Colonic mucosa (tissue), 4 donors: ENCODE measurements at regions not wholly inside any gene's neighbourhood (a gene's known extent, or its start where the extent isn't known, plus 50 kb on each side); places are given as distances from the start of the nearest gene placed in this dataset.

Source experiments
- DNase-seq: peaks from one replicate; pipeline ENCODE4 v3.0.0-alpha.2; 2020
- H3K27ac ChIP-seq: fragments of 200-600 bp; one replicate; pipeline ENCODE4 v1.8.0; 2021
- H3K27me3 ChIP-seq: fragments of 200-600 bp; one replicate; pipeline ENCODE4 v1.8.0; 2021
- H3K36me3 ChIP-seq: fragments of 200-600 bp; one replicate; pipeline ENCODE4 v1.8.0; 2021
- H3K4me1 ChIP-seq: fragments of 200-600 bp; one replicate; pipeline ENCODE4 v1.8.0; 2021; ENCODE audit warnings: mild to moderate bottlenecking
- H3K4me3 ChIP-seq: fragments of 200-600 bp; one replicate; pipeline ENCODE4 v1.8.0; 2021
- H3K9ac ChIP-seq, 2 donors: one replicate each; pipeline ENCODE4 v1.7.0; 2013; ENCODE audit warnings: control low read depth in 2 of 2, low read depth in 2 of 2, low read length in 2 of 2
- H3K9me3 ChIP-seq: fragments of 200-600 bp; one replicate; pipeline ENCODE4 v1.8.0; 2021
- intact Hi-C: fragments of 100-400 bp; cut with DNase I; formaldehyde crosslinking; loops from one replicate; pipeline ENCODE4 v1.14.1; 2022
- TF ChIP-seq, protein P1 (sequence below): fragments of 200-600 bp; IDR thresholded peaks from one replicate; pipeline ENCODE4 v1.8.0; 2022; ENCODE audit warnings: antibody characterized with exemption, mild to moderate bottlenecking
- donor health status: healthy.
- donor health status: DM: no; HTN: no; CAD: no.
- donor health status: DM: no; HTN: no; CAD: no.

DNA sequence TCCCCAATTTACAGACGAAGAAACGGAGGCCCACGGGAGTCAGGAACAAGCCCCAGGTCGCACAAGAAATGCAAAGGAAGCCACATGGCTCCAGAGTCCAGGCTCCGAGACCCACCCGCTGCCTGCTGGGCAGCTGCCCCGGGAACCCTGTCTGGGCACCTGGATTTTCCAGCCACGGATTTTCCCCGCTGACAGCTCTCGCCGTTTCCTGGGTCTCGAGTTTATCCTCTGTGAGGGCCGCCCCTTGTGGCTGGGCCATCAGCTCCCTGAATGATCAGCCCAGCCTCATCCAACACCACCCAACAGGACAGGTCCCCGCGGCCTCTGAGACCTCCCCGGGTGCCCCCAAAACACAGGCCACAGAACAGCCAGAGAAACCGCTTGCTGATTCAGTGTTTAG is 189.7 kb downstream of the BRD1 start:
- no peak overlapping the region for H3K4me3 ChIP-seq
- H3K27ac ChIP-seq: no peak overlapping the region
- H3K36me3 ChIP-seq: no peaks in the 10 kb centered on the region
- H3K4me1 ChIP-seq: no peaks in the 10 kb centered on the region
- H3K9me3 ChIP-seq: no peaks in the 10 kb centered on the region
- DNase-seq: no peak
- H3K27me3 ChIP-seq: no peaks in the 10 kb centered on the region
- intact Hi-C loops: no loop called here
- TF ChIP-seq, protein P1, sequence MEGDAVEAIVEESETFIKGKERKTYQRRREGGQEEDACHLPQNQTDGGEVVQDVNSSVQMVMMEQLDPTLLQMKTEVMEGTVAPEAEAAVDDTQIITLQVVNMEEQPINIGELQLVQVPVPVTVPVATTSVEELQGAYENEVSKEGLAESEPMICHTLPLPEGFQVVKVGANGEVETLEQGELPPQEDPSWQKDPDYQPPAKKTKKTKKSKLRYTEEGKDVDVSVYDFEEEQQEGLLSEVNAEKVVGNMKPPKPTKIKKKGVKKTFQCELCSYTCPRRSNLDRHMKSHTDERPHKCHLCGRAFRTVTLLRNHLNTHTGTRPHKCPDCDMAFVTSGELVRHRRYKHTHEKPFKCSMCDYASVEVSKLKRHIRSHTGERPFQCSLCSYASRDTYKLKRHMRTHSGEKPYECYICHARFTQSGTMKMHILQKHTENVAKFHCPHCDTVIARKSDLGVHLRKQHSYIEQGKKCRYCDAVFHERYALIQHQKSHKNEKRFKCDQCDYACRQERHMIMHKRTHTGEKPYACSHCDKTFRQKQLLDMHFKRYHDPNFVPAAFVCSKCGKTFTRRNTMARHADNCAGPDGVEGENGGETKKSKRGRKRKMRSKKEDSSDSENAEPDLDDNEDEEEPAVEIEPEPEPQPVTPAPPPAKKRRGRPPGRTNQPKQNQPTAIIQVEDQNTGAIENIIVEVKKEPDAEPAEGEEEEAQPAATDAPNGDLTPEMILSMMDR: no peak
- H3K9ac ChIP-seq: no peak overlapping the region

DNA sequence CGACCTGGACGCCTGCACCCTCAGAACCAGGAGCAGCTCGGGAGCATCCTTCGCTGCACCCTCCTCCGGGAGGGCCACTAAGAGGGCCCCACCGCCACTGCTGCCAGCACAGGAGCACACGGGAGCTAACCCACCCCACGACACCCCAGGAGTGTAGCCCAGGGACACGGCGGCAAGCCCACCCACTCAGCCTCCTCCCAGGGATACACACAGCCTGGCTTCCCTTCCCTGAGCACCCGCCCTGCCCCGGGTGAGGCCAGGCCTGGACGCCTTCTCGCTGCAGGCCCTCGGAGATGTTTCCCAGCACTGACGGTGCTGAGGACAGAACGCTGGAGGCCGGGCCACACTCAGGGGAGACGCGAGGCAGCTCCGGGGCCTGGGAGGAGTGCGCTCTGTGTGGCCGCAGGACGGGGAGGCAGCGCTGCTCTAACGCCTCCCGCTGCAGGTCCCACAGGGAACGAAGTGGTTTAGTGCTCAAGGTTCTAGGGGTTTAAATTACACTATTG is 190.4 kb downstream of the BRD1 start:
- no peaks in the 10 kb centered on the region for H3K36me3 ChIP-seq
- H3K4me1 ChIP-seq: peaks cover 1% of the 10 kb centered on the region
- TF ChIP-seq, protein P1: no peak
- H3K4me3 ChIP-seq: no peak overlapping the region
- H3K27me3 ChIP-seq: no peaks in the 10 kb centered on the region
- DNase-seq: no peak
- H3K27ac ChIP-seq: no peak overlapping the region
- H3K9me3 ChIP-seq: no peaks in the 10 kb centered on the region
- H3K9ac ChIP-seq: no peak overlapping the region
- intact Hi-C loops: no loop called here

DNA sequence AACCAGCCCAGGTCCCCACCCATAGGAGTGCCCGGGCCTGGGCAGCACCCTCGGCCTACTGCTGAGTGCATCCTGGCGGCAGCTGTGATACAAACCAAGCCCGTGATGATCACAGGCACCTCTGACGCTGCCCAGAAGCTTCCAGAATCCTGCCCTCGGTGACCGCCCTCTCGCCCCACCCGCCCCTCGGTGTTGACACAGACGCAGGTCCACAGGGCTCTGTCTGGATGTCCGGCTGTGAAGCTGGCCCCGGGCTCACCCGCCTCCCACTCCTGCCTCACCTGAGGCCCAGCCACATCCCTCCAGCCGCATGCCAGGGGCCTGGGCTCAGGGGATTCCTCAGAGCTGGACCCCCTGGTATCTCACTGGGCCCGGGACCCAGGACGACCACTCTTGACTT is 191.0 kb downstream of the BRD1 start:
- Histone ChIP-seq H3K27me3 (no peaks in the 10 kb centered on the region), H3K4me3 (no peak overlapping the region), H3K36me3 (no peaks in the 10 kb centered on the region), H3K9ac (no peak overlapping the region), H3K27ac (no peak overlapping the region), H3K9me3 (no peaks in the 10 kb centered on the region), H3K4me1 (peaks cover 3% of the 10 kb centered on the region)
- TF ChIP-seq, protein P1: no peak
- no peak for DNase-seq
- intact Hi-C loops: no loop called here

DNA sequence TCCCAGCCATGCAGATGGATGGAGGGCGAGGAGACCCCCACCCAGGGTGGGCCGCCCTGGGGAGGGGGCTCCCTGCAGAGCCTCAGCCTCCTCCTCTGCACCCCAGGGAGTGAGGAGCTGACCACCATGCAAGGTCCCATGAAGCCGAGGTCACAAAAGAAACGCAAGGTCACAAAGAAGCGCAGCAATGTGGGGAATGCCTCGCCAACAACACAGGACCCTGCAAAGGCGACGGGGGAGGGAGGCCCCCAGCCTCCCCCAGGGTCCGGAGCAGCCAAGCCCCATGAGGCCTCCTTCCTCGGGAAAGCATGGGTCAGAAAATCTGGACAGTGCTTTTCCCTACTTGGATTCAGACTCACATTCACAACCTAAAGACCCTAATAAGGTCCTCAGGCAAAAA is 191.5 kb downstream of the BRD1 start:
- Histone ChIP-seq H3K27ac (no peak overlapping the region), H3K36me3 (no peaks in the 10 kb centered on the region), H3K27me3 (no peaks in the 10 kb centered on the region), H3K4me1 (peaks cover 3% of the 10 kb centered on the region), H3K9ac (no peak overlapping the region), H3K9me3 (no peaks in the 10 kb centered on the region), H3K4me3 (no peak overlapping the region)
- TF ChIP-seq, protein P1: no peak
- intact Hi-C loops: no loop called here
- no peak for DNase-seq

DNA sequence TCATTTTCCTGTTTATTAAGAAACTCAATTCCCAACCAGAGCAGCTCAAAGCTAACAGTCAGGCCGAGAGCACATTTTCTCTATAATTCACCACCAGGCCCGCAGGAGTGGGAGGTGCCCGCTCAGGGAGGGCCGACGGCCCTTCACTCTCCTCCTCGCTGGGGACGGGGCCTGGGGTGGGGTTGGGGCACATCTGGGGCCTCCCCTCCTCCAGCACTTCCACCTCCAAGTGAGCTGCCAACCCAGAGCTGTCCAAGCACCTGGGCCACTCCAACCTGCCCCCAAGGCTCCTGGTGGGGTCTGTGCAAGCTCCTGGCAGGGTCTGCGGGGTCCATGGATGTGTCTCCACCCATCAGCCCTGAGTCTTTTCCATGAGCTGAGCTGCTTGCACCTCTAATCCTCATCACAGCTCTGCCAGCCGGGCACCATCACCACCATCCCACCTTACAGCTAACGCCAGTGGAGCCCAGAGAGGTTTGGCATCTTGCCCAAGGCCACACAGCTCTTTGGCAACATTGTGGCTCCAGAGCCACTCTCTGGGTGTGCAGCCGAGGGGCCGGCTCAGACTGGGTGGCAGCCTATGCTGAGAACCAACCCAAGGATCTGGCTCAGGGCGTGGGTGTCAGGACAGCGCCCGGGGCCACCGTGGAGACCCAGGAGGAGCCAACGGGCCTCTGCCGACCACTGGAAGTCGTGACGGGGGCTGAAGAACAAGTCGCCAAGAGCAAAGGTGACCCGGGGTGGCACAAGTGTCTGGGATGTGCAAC is 193.5 kb downstream of the BRD1 start:
- H3K9me3 ChIP-seq: no peaks in the 10 kb centered on the region
- DNase-seq: no peak
- no peak overlapping the region for H3K9ac ChIP-seq
- peaks cover 3% of the 10 kb centered on the region for H3K4me1 ChIP-seq
- no peaks in the 10 kb centered on the region for H3K36me3 ChIP-seq
- no peaks in the 10 kb centered on the region for H3K27me3 ChIP-seq
- no peak overlapping the region for H3K4me3 ChIP-seq
- intact Hi-C loops: no loop called here
- TF ChIP-seq, protein P1: no peak
- H3K27ac ChIP-seq: no peak overlapping the region
